Memory B cell (primary cell): ENCODE measurements at regions not wholly inside any gene's neighbourhood (a gene's known extent, or its start where the extent isn't known, plus 50 kb on each side); places are given as distances from the start of the nearest gene placed in this dataset.
A peak's percentile ranks its signal among the peaks of the same experiment; 100 is the strongest.

Experiments used
- ATAC-seq: fragments of 150-1000 bp; cut with Tn5 transposase; 2 replicates; pipeline ENCODE4 v1.10.0; 2021; ENCODE audit warnings: low read depth, mild to moderate bottlenecking, moderate library complexity
- DNase-seq, 2 donors: peaks; one replicate each; pipeline ENCODE4 v3.0.0; 2022; ENCODE audit warnings: low spot score in 2 of 2
- H3K27ac Mint-ChIP-seq: one replicate; pipeline ENCODE4 v1.8.0; 2022; ENCODE audit warnings: mild to moderate bottlenecking, moderate library complexity, mixed read lengths
- H3K27me3 Mint-ChIP-seq: one replicate; pipeline ENCODE4 v1.8.0; 2022; ENCODE audit warnings: mixed read lengths
- H3K36me3 Mint-ChIP-seq: one replicate; pipeline ENCODE4 v1.8.0; 2022; ENCODE audit warnings: mild to moderate bottlenecking, mixed read lengths
- H3K4me1 Mint-ChIP-seq: one replicate; pipeline ENCODE4 v1.8.0; 2022; ENCODE audit warnings: mixed read lengths
- H3K4me3 Mint-ChIP-seq: one replicate; pipeline ENCODE4 v1.8.0; 2022; ENCODE audit warnings: mild to moderate bottlenecking, moderate library complexity, mixed read lengths
- H3K9me3 Mint-ChIP-seq: one replicate; pipeline ENCODE4 v1.8.0; 2022; ENCODE audit warnings: mixed read lengths

GRCh38 chr13:40120288-40120687 is 464.8 kb downstream of the COG6 start:
- Mint-ChIP-seq H3K27ac (no peak overlapping the region), H3K4me3 (no peak overlapping the region), H3K4me1 (peaks cover 7% of the 10 kb centered on the region), H3K9me3 (peaks cover 2% of the 10 kb centered on the region), H3K27me3 (no peaks in the 10 kb centered on the region), H3K36me3 (no peaks in the 10 kb centered on the region)
- DNase-seq (no peak), ATAC-seq (no peak)

DNA sequence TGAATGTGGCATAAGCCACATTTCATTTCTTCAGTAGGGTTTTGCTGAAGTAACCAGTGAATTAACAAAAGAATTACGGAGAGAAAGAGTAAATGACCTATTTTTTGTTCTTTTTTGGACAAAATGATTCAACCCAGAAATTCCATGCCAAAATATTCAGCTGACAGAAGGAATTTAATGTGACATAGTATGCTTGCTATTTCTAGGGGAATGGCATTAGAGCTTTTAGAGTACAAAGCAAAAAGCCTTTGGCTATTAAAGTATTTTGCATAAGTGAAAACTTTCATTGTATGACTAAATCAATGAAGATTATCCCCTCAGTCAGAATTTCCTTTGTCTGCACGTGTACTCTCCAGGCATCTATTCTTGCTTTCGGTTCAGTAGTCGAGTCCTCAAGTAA is 465.3 kb downstream of the COG6 start:
- DNase-seq (no peak), ATAC-seq (no peak)
- H3K27me3 Mint-ChIP-seq = no peaks in the 10 kb centered on the region
- no peak overlapping the region for H3K4me3 Mint-ChIP-seq
- H3K4me1 Mint-ChIP-seq = peaks cover 10% of the 10 kb centered on the region
- peaks cover 2% of the 10 kb centered on the region for H3K9me3 Mint-ChIP-seq
- H3K36me3 Mint-ChIP-seq = no peaks in the 10 kb centered on the region
- H3K27ac Mint-ChIP-seq = no peak overlapping the region

- H3K27ac Mint-ChIP-seq = no peak overlapping the region
- no peak for DNase-seq
Observed at GRCh38 chr13:40121722-40122121, 466.3 kb downstream of the COG6 start.

DNA sequence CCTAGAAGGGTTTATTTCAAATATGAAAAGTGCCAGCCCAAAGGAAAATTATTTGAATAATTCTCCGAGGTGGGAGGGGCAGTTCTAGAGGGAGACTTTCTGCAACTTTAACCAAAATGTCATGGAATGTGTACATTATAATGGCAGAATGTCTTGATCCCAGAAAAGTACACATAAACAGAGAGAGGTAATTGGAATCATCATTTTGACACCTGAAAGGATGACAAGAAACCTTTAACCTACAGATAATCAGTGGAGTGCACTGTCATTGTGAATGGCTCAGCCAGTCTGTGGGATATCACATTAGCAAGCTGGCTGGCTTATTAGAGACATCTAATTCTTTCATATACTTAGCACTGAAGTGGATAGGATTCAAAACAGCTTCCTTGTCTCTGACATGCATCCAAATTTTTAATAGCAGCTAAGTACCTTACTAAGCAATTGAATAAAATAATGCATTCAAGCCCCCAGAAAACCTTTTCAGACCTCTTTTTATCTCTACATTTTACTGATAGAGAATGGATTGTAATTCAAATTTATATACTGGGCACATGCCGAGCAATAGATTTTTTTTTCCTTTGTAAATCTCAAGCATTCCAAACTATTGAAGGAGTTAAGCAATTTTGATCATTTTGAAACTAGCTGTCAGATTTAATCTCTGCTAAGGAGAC is 468.6 kb downstream of the COG6 start:
- Mint-ChIP-seq H3K27me3 (no peaks in the 10 kb centered on the region), H3K36me3 (no peaks in the 10 kb centered on the region), H3K4me1 (peaks cover 28% of the 10 kb centered on the region), H3K4me3 (no peak overlapping the region), H3K9me3 (peaks cover 2% of the 10 kb centered on the region), H3K27ac (no peak overlapping the region)
- ATAC-seq (no peak), DNase-seq (no peak)

More at GRCh38 chr13:40121722-40122121, 466.3 kb downstream of the COG6 start:
- peaks cover 2% of the 10 kb centered on the region for H3K9me3 Mint-ChIP-seq
- no peak for ATAC-seq
- H3K27me3 Mint-ChIP-seq = no peaks in the 10 kb centered on the region
- no peaks in the 10 kb centered on the region for H3K36me3 Mint-ChIP-seq
- no peak overlapping the region for H3K4me3 Mint-ChIP-seq
- H3K4me1 Mint-ChIP-seq = peaks cover 14% of the 10 kb centered on the region

DNA sequence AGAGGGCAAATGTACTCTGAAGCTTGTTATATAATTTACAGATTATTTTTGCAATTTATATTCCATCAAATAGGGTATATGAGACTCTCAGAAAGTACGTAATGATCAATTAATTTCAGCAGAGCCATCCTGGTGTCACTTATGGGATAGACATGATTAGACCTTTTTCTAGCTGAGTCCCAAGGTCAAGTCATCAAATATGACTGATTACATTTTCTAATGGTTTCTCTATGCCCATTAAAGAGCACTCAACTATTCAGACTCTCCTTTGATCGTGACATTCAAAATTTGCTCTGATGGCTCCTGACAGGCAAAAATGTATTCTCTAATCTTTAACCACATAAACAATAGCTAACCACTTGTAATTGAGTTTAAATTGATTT is 469.2 kb downstream of the COG6 start:
- no peak overlapping the region for H3K4me3 Mint-ChIP-seq
- H3K27me3 Mint-ChIP-seq = no peaks in the 10 kb centered on the region
- H3K4me1 Mint-ChIP-seq = peaks cover 28% of the 10 kb centered on the region
- no peaks in the 10 kb centered on the region for H3K36me3 Mint-ChIP-seq
- H3K27ac Mint-ChIP-seq = no peak overlapping the region
- DNase-seq (no peak), ATAC-seq (no peak)
- H3K9me3 Mint-ChIP-seq = peaks cover 2% of the 10 kb centered on the region

DNA sequence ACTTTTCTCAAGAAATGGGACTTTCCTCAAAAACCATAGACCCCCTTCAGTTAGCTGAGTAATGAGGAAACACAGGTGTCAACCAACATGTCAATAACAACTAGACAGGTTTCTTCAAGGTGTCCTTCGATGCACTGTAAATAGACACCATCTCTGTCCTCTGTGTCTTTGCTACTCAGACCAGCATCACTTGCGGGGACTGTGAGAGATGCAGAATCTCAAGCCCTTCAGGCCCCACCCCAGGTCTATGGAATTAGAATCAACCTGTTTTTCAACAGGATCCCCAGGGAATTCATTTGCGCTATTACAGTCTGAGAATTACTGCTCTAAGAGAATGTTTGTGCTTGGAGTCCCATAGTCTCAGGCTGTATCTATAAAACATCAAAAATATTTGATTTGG is 469.9 kb downstream of the COG6 start:
- Mint-ChIP-seq H3K4me1 (peaks cover 28% of the 10 kb centered on the region), H3K27ac (peak overlapping the region; percentile 15), H3K4me3 (no peak overlapping the region), H3K27me3 (no peaks in the 10 kb centered on the region), H3K9me3 (no peaks in the 10 kb centered on the region), H3K36me3 (no peaks in the 10 kb centered on the region)
- DNase-seq = no peak
- ATAC-seq = no peak

- no peaks in the 10 kb centered on the region for H3K36me3 Mint-ChIP-seq
- ATAC-seq = peak; percentile 28
- H3K4me1 Mint-ChIP-seq = peaks cover 28% of the 10 kb centered on the region
- H3K9me3 Mint-ChIP-seq = no peaks in the 10 kb centered on the region
- H3K4me3 Mint-ChIP-seq = peak overlapping the region; percentile 68
- peak in 1 of 2 donors; percentile 20 for DNase-seq
- no peaks in the 10 kb centered on the region for H3K27me3 Mint-ChIP-seq
- peak overlapping the region; percentile 37 for H3K27ac Mint-ChIP-seq
Observed at GRCh38 chr13:40126306-40127085, 471.0 kb downstream of the COG6 start.

GRCh38 chr13:40127476-40127875 is 472.0 kb downstream of the COG6 start:
- peaks cover 28% of the 10 kb centered on the region for H3K4me1 Mint-ChIP-seq
- peak overlapping the region; percentile 1 for H3K27ac Mint-ChIP-seq

GRCh38 chr13:40127925-40128324 is 472.5 kb downstream of the COG6 start:
- DNase-seq (no peak), ATAC-seq (no peak)
- Mint-ChIP-seq H3K27me3 (peaks cover 2% of the 10 kb centered on the region), H3K27ac (peak overlapping the region; percentile 1), H3K9me3 (no peaks in the 10 kb centered on the region), H3K4me1 (peaks cover 28% of the 10 kb centered on the region), H3K4me3 (no peak overlapping the region), H3K36me3 (no peaks in the 10 kb centered on the region)

More at GRCh38 chr13:40127476-40127875, 472.0 kb downstream of the COG6 start:
- no peaks in the 10 kb centered on the region for H3K27me3 Mint-ChIP-seq
- no peaks in the 10 kb centered on the region for H3K36me3 Mint-ChIP-seq
- ATAC-seq (peak; percentile 87), DNase-seq (peak; percentile 39 to 64)
- no peak overlapping the region for H3K4me3 Mint-ChIP-seq
- no peaks in the 10 kb centered on the region for H3K9me3 Mint-ChIP-seq

- Mint-ChIP-seq H3K27me3 (peaks cover 2% of the 10 kb centered on the region), H3K9me3 (no peaks in the 10 kb centered on the region), H3K27ac (no peak overlapping the region), H3K4me1 (peaks cover 28% of the 10 kb centered on the region), H3K36me3 (no peaks in the 10 kb centered on the region), H3K4me3 (no peak overlapping the region)
- DNase-seq (no peak), ATAC-seq (no peak)
Observed at GRCh38 chr13:40129467-40129866, 474.0 kb downstream of the COG6 start.

GRCh38 chr13:40130871-40131636 is 475.6 kb downstream of the COG6 start:
- no peak overlapping the region for H3K27ac Mint-ChIP-seq
- peaks cover 18% of the 10 kb centered on the region for H3K4me1 Mint-ChIP-seq
- no peak overlapping the region for H3K4me3 Mint-ChIP-seq
- ATAC-seq (no peak), DNase-seq (no peak)
- no peaks in the 10 kb centered on the region for H3K9me3 Mint-ChIP-seq
- H3K36me3 Mint-ChIP-seq = no peaks in the 10 kb centered on the region
- H3K27me3 Mint-ChIP-seq = peaks cover 2% of the 10 kb centered on the region

DNA sequence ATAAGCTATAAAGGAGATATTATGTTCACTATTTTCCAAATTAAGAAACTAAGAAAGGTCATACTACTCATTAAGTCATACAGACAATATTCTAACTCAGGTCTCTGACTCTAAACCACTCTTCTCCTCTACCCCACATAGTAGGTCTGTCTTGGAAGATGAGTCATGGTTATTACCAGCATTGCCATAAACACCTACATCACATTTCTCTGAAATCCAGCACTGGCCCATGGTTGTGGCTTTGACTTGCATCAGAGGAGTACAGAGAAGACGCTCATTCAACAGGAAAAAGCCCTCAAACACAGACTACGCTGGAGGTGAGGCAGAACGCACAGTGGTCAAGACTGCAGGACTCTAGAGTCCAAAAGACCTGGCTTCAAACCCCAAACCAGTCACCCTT is 476.8 kb downstream of the COG6 start:
- DNase-seq (no peak), ATAC-seq (no peak)
- Mint-ChIP-seq H3K27ac (no peak overlapping the region), H3K36me3 (no peaks in the 10 kb centered on the region), H3K27me3 (peaks cover 4% of the 10 kb centered on the region), H3K4me3 (no peak overlapping the region), H3K9me3 (no peaks in the 10 kb centered on the region), H3K4me1 (peaks cover 8% of the 10 kb centered on the region)

DNA sequence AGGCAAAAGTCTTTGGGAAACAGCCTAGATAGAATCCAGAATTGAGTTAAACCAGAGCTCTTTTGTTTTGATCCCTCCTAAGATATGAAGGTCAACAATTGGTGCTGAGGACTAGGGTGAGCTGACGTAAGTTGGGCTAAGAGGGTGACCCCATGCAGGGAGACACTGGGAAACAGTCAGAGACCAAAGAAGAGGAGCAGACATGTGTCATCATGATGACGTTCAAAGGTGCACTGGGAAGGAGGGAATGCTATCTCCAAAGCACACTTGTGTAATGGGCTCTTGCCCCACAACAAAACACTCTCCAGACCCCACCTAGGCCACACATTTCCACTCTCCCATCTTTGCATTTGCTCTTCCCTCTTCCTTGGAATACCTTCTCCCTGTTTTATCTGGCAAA is 481.4 kb downstream of the COG6 start:
- no peaks in the 10 kb centered on the region for H3K4me1 Mint-ChIP-seq
- H3K4me3 Mint-ChIP-seq = no peak overlapping the region
- no peak overlapping the region for H3K27ac Mint-ChIP-seq
- DNase-seq = no peak
- peaks cover 7% of the 10 kb centered on the region for H3K27me3 Mint-ChIP-seq
- H3K36me3 Mint-ChIP-seq = no peaks in the 10 kb centered on the region
- ATAC-seq = no peak
- H3K9me3 Mint-ChIP-seq = no peaks in the 10 kb centered on the region

- Mint-ChIP-seq H3K9me3 (no peaks in the 10 kb centered on the region), H3K4me1 (no peaks in the 10 kb centered on the region), H3K27ac (no peak overlapping the region), H3K36me3 (no peaks in the 10 kb centered on the region), H3K4me3 (no peak overlapping the region), H3K27me3 (peaks cover 7% of the 10 kb centered on the region)
- no peak for DNase-seq
- ATAC-seq = no peak
Observed at GRCh38 chr13:40137400-40137799, 481.9 kb downstream of the COG6 start.
